Fibroblast of the aortic adventitia (primary cell): ENCODE measurements at regions not wholly inside any gene's neighbourhood (a gene's known extent, or its start where the extent isn't known, plus 50 kb on each side); places are given as distances from the start of the nearest gene placed in this dataset.
"Not testable (repeated sequence)": the region's sequence is repeated elsewhere in the genome, so short reads cannot be mapped to it uniquely, and the experiment has no call there.

Experiments
- DNase-seq: peaks from one replicate; pipeline ENCODE4 v3.0.0-alpha.2; 2010; ENCODE audit warnings: low read depth
- H3K4me3 ChIP-seq: 2 replicates; pipeline ENCODE4 v1.5.1; 2011; ENCODE audit warnings: low read depth, mild to moderate bottlenecking, control low read depth, low read length, moderate library complexity
- CTCF ChIP-seq: IDR thresholded peaks from 2 replicates; pipeline ENCODE4 v1.5.1; 2011; ENCODE audit warnings: mild to moderate bottlenecking, low read length, control low read depth, inconsistent platforms; ENCODE audit not compliant: insufficient read depth

DNA sequence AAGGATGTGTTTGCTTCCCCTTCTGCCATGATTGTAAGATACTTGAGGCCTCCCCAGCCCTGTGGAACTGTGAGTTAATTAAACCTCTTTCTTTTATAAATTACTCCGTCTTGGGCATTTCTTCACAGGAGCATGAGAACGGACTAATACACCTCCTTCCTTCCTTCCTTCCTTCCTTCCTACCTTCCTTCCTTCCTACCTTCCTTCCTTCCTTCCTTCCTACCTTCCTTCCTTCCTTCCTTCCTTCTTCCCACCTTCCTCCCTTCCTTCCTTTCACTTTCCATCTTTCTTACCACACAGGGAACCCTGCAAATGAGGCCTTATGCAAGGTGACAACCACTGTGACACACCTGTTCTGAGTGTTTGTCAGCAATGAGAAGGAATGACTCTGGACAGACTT is 141.3 kb upstream of the EXOC2 start:
- no peak overlapping the region for H3K4me3 ChIP-seq
- no peak for TF ChIP-seq CTCF
- DNase-seq, result no peak

DNA sequence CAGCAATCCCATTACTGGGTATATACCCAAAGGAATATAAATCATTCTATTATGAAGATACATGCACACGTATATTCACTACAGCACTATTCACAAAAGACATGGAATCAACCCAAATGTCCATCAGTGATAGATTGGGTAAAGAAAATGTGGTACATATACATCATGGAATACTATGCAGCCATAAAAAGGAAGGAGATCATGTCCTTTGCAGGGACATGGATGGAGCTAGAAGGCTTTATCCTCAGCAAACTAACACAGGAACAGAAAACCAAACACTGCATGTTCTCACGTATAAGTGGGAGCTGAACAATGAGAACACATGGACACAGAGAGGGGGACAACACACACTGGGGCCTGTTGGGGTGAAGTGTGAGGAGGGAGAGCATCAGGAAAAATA is 139.9 kb upstream of the EXOC2 start:
- not testable (repeated sequence) for H3K4me3 ChIP-seq, DNase-seq

GRCh38 chr6:830667-831327 is 137.9 kb upstream of the EXOC2 start:
- no peak for DNase-seq

DNA sequence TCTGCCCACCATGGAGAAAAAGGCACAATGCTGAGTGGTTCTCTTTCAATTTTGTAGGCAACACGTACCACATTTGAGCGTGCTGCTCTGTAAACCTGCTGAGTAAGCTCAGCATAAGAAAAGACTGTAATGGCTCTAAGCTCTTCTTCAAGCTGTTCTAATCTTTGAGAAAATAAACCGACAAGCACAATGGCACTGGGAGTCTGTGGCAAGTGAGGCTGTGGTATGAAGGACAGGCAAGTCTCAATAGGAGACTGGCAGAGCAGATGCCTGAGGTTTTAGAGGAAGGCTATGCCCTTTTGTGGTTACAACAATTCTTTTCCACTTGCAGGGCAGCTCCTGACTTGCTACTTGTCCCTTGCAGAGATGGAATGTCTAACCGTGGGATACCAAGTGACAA is 136.7 kb upstream of the EXOC2 start:
- TF ChIP-seq CTCF, result no peak
- no peak overlapping the region for H3K4me3 ChIP-seq
- DNase-seq, result no peak

More at GRCh38 chr6:830667-831327, 137.9 kb upstream of the EXOC2 start:
- no peak overlapping the region for H3K4me3 ChIP-seq
- no peak for TF ChIP-seq CTCF

DNA sequence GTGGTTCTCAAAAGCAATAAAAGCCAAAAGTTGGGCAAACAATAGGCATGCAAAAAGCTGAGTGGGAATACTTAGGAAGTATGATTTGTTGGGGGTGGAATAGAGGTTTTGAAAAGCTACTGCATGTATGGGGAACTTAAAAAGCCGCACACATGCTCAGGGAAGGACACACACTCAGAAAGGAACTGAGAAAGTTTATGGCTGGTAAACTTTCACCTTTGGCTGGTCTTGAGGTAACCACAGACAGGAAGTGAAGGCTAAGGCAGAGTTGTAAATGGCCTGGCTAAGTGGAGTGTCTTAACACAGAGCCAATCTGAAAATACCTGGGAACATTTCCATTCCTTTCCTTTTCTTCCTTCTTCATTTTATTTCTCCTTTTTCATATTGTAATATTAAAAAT is 134.5 kb upstream of the EXOC2 start:
- H3K4me3 ChIP-seq, result no peak overlapping the region
- no peak for DNase-seq
- TF ChIP-seq CTCF, result no peak

DNA sequence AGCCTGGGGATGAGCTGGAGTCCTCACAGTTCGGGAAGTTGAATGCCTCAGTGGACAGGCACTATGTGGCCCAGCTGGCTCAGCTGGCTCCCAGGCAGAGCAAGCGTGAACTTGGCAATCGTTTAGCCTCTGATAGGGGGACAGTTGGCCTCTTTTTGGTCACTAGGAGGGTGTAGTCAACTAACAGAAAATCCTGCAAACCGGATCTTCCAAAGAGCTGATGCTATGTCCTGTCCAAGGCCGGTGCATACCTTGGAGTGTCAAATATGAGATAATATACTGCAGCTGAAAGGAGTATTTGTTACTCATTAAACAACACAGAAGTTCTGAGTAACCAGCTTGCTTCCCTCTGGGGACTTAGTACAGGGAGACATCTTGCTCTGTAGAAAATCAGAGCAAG is 126.2 kb upstream of the EXOC2 start:
- H3K4me3 ChIP-seq, result no peak overlapping the region
- DNase-seq, result no peak
- no peak for TF ChIP-seq CTCF

DNA sequence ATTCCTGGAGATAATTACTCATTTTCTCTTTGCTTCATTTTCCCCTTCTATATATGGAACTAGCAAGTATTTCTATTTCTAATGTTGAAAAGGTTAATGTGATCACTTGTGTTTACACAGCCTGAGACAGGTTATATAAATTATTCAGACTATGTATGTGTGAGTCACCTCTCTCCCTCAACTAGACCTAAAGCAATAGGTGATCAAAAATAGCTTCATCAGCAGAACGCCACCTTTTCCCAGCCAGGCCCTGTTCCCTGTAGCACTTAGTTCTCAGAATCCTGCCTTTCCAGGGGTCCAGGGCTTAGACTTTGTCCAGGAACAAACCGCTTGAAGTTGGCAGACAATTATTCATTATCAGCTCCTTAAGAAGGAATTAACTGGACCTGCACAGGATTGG is 125.3 kb upstream of the EXOC2 start:
- DNase-seq, result no peak
- TF ChIP-seq CTCF, result no peak
- H3K4me3 ChIP-seq, result no peak overlapping the region
